ENCODE measurements at regions not wholly inside any gene's neighbourhood (a gene's known extent, or its start where the extent isn't known, plus 50 kb on each side); places are given as distances from the start of the nearest gene placed in this dataset.

- Histone ChIP-seq H4K20me1 (replicated peaks; ENCODE audit: insufficient read depth) (no peaks in the 10 kb centered on the region), H3K36me3 (ENCODE audit: insufficient read depth) (no peaks in the 10 kb centered on the region), H3K79me2 (replicated peaks; ENCODE audit: insufficient read depth) (no peaks in the 10 kb centered on the region), H3K27me3 (ENCODE audit: insufficient read depth) (no peaks in the 10 kb centered on the region), H3F3A (replicated peaks; ENCODE audit: low read depth) (no peaks in the 10 kb centered on the region), H2AFZ (no peak overlapping the region), H3K27ac (ENCODE audit: low read depth) (no peak overlapping the region), H3K4me2 (no peak overlapping the region), H3K4me3 (no peak overlapping the region), H3K9me2 (ENCODE audit: insufficient read depth) (no peaks in the 10 kb centered on the region), H3K4me1 (ENCODE audit: insufficient read depth) (0 out of 2 replicates have a peak, but pooled peaks cover 4% of the 10 kb centered on the region)
- TF ChIP-seq NANOG (IDR thresholded peaks at IDR 0.05; ENCODE audit: borderline replicate concordance) (no peak), JUNB (IDR thresholded peaks at IDR 0.05; ENCODE audit: unreplicated experiment) (no peak), ZNF331 (CRISPR knock-in tag; IDR thresholded peaks at IDR 0.05; ENCODE audit: low read depth) (no peak), CREB1 (CRISPR knock-in tag; IDR thresholded peaks at IDR 0.05; ENCODE audit: low read depth) (no peak), STAT1 (IDR thresholded peaks at IDR 0.05; ENCODE audit: unreplicated experiment) (no peak), EZH2phosphoT487 (IDR thresholded peaks at IDR 0.05; ENCODE audit: unreplicated experiment) (no peak), ZNF462 (CRISPR knock-in tag; IDR thresholded peaks at IDR 0.05) (no peak), ZNF114 (CRISPR knock-in tag; IDR thresholded peaks at IDR 0.05) (no peak), REST (IDR thresholded peaks at IDR 0.05; ENCODE audit: unreplicated experiment) (no peak), CTCF (conservative IDR thresholded peaks at IDR 0.05; ENCODE audit: low read depth in 2 of 2) (no peak), EZH2 (IDR thresholded peaks at IDR 0.05; ENCODE audit: low read depth, unreplicated experiment) (no peak), POLR2AphosphoS5 (IDR thresholded peaks at IDR 0.05; ENCODE audit: low read depth) (no peak)
- TF ChIP-seq, protein P1, sequence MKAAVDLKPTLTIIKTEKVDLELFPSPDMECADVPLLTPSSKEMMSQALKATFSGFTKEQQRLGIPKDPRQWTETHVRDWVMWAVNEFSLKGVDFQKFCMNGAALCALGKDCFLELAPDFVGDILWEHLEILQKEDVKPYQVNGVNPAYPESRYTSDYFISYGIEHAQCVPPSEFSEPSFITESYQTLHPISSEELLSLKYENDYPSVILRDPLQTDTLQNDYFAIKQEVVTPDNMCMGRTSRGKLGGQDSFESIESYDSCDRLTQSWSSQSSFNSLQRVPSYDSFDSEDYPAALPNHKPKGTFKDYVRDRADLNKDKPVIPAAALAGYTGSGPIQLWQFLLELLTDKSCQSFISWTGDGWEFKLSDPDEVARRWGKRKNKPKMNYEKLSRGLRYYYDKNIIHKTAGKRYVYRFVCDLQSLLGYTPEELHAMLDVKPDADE (IDR thresholded peaks at IDR 0.05), result no peak
- ATAC-seq, result no peak
- Mint-ChIP-seq H3K36me3 (ENCODE audit: low read depth) (no peaks in the 10 kb centered on the region), H3K4me1 (peaks cover 3% of the 10 kb centered on the region; the same call in 2 of the 3 replicates), H3K27ac (no peak overlapping the region), H3K27me3 (ENCODE audit: insufficient read depth, low read depth, poor library complexity) (no peaks in the 10 kb centered on the region), H3K4me3 (no peak overlapping the region), H3K9me3 (peaks cover 5% of the 10 kb centered on the region; the same call in 1 of the 3 replicates)
- no peak for DNase-seq (ENCODE audit: low spot score)
These were observed 211.4 kb downstream of the ETS1 start for GRCh38 chr11:128375961-128376360.

Data from GM23338 (cell line).